GM12878 (cell line): ENCODE measurements at regions not wholly inside any gene's neighbourhood (a gene's known extent, or its start where the extent isn't known, plus 50 kb on each side); places are given as distances from the start of the nearest gene placed in this dataset.

ENCODE experiments used
- ATAC-seq: fragments of 200-7000 bp; cut with Tn5 transposase; 3 replicates; pipeline ENCODE4 v1.9.1; 2020; ENCODE audit warnings: mild to moderate bottlenecking, moderate library complexity
- BruUV-seq: library from RNA; stranded (reverse); fragments of 400-500 nt; replicated peaks from 2 replicates; lab custom pipeline; 2021; lab: Mats Ljungman, UMichigan
- CTCF ChIA-PET: fragments of 300-600 bp; sonication (Branson Sonifier 250); formaldehyde crosslinking; extraction: SDS; loops from one replicate; lab custom pipeline; 2021; ENCODE audit warnings: inconsistent platforms; lab: Yijun Ruan, JAX
- POLR2A ChIA-PET: fragments of 350-600 bp; formaldehyde crosslinking; extraction: SDS; loops from one replicate; lab custom pipeline; 2021; ENCODE audit warnings: inconsistent platforms; lab: Charles Lee
- RAD21 ChIA-PET: fragments of 300-600 bp; sonication (Branson Sonifier 250); formaldehyde crosslinking; loops from one replicate; lab custom pipeline; 2023; ENCODE audit warnings: antibody characterized with exemption; ENCODE audit not compliant: unreplicated experiment; lab: Charles Lee
- SMC1A ChIA-PET: fragments of 300-600 bp; sonication (Branson Sonifier 250); formaldehyde crosslinking; loops from one replicate; lab custom pipeline; 2023; ENCODE audit not compliant: unreplicated experiment, uncharacterized antibody; lab: Charles Lee
- DNase-seq: peaks from one replicate; pipeline ENCODE4 v3.0.0-alpha.2; 2011; ENCODE audit warnings: low read depth, low spot score
- FAIRE-seq: peaks from 3 replicates; lab custom pipeline; 2011; peaks lifted over from hg19 to GRCh38; lab: Jason Lieb, UNC
- H2AFZ ChIP-seq: 2 replicates; pipeline ENCODE4 v1.6.0; 2011; ENCODE audit warnings: low read depth, low read length, control low read depth; ENCODE audit not compliant: control insufficient read depth
- H3K27ac ChIP-seq: 2 replicates; pipeline ENCODE4 v1.5.1; 2011; ENCODE audit warnings: control low read depth; ENCODE audit not compliant: control insufficient read depth, insufficient read depth
- H3K27me3 ChIP-seq, 2 experiments: replicated peaks in 1 of 2; 2 replicates each; pipeline versions ENCODE4 v1.6.0 to v1.6.1; 2011; ENCODE audit warnings: low read length in 1 of 2; ENCODE audit not compliant: control insufficient read depth in 2 of 2, insufficient read depth in 2 of 2
- H3K36me3 ChIP-seq, 2 experiments: 2 replicates each; pipeline ENCODE4 v1.5.1; 2011; ENCODE audit warnings: low read length in 1 of 2; ENCODE audit not compliant: control insufficient read depth in 2 of 2, insufficient read depth in 2 of 2
- H3K4me1 ChIP-seq: 2 replicates; pipeline ENCODE4 v1.6.1; 2011; ENCODE audit warnings: mild to moderate bottlenecking, low read length, moderate library complexity, mixed read lengths; ENCODE audit not compliant: control insufficient read depth, insufficient read depth
- H3K4me2 ChIP-seq: 2 replicates; pipeline ENCODE4 v1.6.0; 2011; ENCODE audit warnings: control low read depth; ENCODE audit not compliant: control insufficient read depth, insufficient read depth
- H3K4me3 ChIP-seq: fragments of 200-600 bp; sonication (generic); 2 replicates; pipeline ENCODE4 v1.5.1; 2016
- H3K79me2 ChIP-seq: 2 replicates; pipeline ENCODE4 v1.6.0; 2011; ENCODE audit warnings: low read length; ENCODE audit not compliant: control insufficient read depth, insufficient read depth
- H3K9ac ChIP-seq: 2 replicates; pipeline ENCODE4 v1.8.0; 2011; ENCODE audit warnings: low read length, control low read depth, mixed read lengths; ENCODE audit not compliant: control insufficient read depth, insufficient read depth
- H3K9me3 ChIP-seq: replicated peaks from 3 replicates; pipeline ENCODE4 v1.5.1; 2011; ENCODE audit warnings: mild to moderate bottlenecking, low read length; ENCODE audit not compliant: control insufficient read depth, insufficient read depth
- H4K20me1 ChIP-seq: 2 replicates; pipeline ENCODE4 v1.6.0; 2011; ENCODE audit not compliant: control insufficient read depth, insufficient read depth
- BHLHE40 ChIP-seq, 2 experiments: fragments of 450-650 bp in 1 of 2; IDR thresholded peaks; 2 replicates each; pipeline ENCODE4 v1.6.1; 2011 to 2017; ENCODE audit warnings: low read depth in 2 of 2, borderline replicate concordance in 1 of 2, improper control_type of control experiment in 1 of 2, low read length in 1 of 2, mild to moderate bottlenecking in 1 of 2
- MYB ChIP-seq: fragments of 150-350 bp; IDR thresholded peaks from 2 replicates; pipeline ENCODE4 v1.6.1; 2014; ENCODE audit warnings: mild to moderate bottlenecking, low read depth, low read length, borderline replicate concordance
- YBX1 ChIP-seq: fragments of 450-650 bp; IDR thresholded peaks from 2 replicates; pipeline ENCODE4 v1.6.1; 2016; ENCODE audit warnings: antibody characterized with exemption
- ZNF622 ChIP-seq: fragments of 450-650 bp; IDR thresholded peaks from 2 replicates; pipeline ENCODE4 v1.6.1; 2017; ENCODE audit warnings: mild to moderate bottlenecking, inconsistent platforms
- WGBS: methylation state at CpG from one replicate; pipeline ENCODE4 v1.1.6; 2016; ENCODE audit warnings: low lambda C conversion rate; ENCODE audit not compliant: insufficient replicate concordance, insufficient coverage; ENCODE audit errors: missing lambda C conversion rate; 5-methylcytosine and 5-hydroxymethylcytosine counted together
- in situ Hi-C: fragments of 300-500 bp; cut with MboI; formaldehyde crosslinking; loops from 9 replicates; pipeline ENCODE4 v1.14.3; 2018; ENCODE audit warnings: mixed read lengths
- intact Hi-C: fragments of 100-400 bp; cut with micrococcal nuclease; formaldehyde crosslinking; loops from one replicate; pipeline ENCODE4 v1.14.2; 2022; ENCODE audit not compliant: unreplicated experiment
- TF ChIP-seq, protein P1 (sequence below): fragments of 450-650 bp; formaldehyde crosslinking; IDR thresholded peaks from 2 replicates; pipeline ENCODE4 v1.4.0; 2020; ENCODE audit warnings: mild to moderate bottlenecking, moderate library complexity

DNA sequence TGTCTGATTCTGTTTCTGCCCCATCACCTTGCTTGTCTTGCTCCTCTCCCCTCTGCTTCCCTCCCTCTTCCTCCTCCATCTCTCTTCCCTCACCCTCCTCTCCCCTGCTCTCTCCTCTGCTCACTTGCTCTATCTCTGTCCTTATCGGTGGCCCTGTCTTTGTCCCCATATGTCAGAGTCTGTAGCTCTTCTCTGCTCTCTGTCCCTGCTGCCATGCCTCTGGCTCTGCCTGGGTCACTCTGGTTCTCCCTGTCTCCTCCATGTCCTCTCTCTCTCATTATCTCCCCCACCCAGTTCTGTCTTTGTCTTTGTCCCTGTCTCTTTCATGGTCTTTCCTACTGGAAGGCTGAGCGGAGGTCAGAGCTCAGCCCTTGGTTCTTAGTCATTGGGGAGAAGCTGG, 169.1 kb upstream of the NLRP1 start:
- DNase-seq: no peak
- FAIRE-seq: no peak
- WGBS: 50% methylated on average over 2 of the region's 2 CpGs
- CTCF ChIA-PET: no interaction called here
- TF ChIP-seq ZNF622 (no peak), YBX1 (no peak), BHLHE40 (IDR thresholded peaks at IDR 0.05; ENCODE audit: borderline replicate concordance in 1 of 2, low read depth in 2 of 2, low read length in 1 of 2) (no peak), MYB (no peak)
- TF ChIP-seq, protein P1, sequence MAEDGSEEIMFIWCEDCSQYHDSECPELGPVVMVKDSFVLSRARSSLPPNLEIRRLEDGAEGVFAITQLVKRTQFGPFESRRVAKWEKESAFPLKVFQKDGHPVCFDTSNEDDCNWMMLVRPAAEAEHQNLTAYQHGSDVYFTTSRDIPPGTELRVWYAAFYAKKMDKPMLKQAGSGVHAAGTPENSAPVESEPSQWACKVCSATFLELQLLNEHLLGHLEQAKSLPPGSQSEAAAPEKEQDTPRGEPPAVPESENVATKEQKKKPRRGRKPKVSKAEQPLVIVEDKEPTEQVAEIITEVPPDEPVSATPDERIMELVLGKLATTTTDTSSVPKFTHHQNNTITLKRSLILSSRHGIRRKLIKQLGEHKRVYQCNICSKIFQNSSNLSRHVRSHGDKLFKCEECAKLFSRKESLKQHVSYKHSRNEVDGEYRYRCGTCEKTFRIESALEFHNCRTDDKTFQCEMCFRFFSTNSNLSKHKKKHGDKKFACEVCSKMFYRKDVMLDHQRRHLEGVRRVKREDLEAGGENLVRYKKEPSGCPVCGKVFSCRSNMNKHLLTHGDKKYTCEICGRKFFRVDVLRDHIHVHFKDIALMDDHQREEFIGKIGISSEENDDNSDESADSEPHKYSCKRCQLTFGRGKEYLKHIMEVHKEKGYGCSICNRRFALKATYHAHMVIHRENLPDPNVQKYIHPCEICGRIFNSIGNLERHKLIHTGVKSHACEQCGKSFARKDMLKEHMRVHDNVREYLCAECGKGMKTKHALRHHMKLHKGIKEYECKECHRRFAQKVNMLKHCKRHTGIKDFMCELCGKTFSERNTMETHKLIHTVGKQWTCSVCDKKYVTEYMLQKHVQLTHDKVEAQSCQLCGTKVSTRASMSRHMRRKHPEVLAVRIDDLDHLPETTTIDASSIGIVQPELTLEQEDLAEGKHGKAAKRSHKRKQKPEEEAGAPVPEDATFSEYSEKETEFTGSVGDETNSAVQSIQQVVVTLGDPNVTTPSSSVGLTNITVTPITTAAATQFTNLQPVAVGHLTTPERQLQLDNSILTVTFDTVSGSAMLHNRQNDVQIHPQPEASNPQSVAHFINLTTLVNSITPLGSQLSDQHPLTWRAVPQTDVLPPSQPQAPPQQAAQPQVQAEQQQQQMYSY: no peak
- Histone ChIP-seq H3K4me1 (no peaks in the 10 kb centered on the region), H3K36me3 (no peaks in the 10 kb centered on the region), H3K27me3 (peaks cover 0 to 5% of the 10 kb centered on the region in 2 experiments; a peak in 2 of 4 replicates), H4K20me1 (no peaks in the 10 kb centered on the region; the same call in 1 of the 2 replicates), H3K4me3 (no peak overlapping the region), H3K4me2 (no peak overlapping the region), H3K79me2 (no peaks in the 10 kb centered on the region), H2AFZ (no peak overlapping the region), H3K9ac (no peak overlapping the region), H3K9me3 (no peaks in the 10 kb centered on the region), H3K27ac (no peak overlapping the region)
- SMC1A ChIA-PET: interaction anchor here (0.7 to 1.3 kb wide), 2 partner anchors 10 to 84 kb away, joined by 3 read pairs; no protein-coding TSS in a partner anchor
- RAD21 ChIA-PET: no interaction called here
- ATAC-seq: no peak
- BruUV-seq: no TSS peak
- POLR2A ChIA-PET: no interaction called here
- in situ Hi-C loops (no loop called here), intact Hi-C loops (no loop called here)
